Fibroblast of lung (primary cell): ENCODE measurements at regions not wholly inside any gene's neighbourhood (a gene's known extent, or its start where the extent isn't known, plus 50 kb on each side); places are given as distances from the start of the nearest gene placed in this dataset.
A peak's percentile ranks its signal among the peaks of the same experiment; 100 is the strongest.

Experiments
- DNase-seq, 2 donors: peaks; one replicate each; pipeline versions ENCODE4 v3.0.0 to v3.0.0-alpha.2; 2010; ENCODE audit warnings: low read depth in 2 of 2
- H2AFZ ChIP-seq: 2 replicates; pipeline ENCODE4 v1.5.1; 2012; ENCODE audit warnings: low read length, control low read depth, inconsistent platforms
- H3K27ac ChIP-seq: 2 replicates; pipeline ENCODE4 v1.5.1; 2011; ENCODE audit warnings: low read length, control low read depth; ENCODE audit not compliant: insufficient read depth
- H3K27me3 ChIP-seq: 2 replicates; pipeline ENCODE4 v1.5.1; 2011; ENCODE audit warnings: mild to moderate bottlenecking, low read length; ENCODE audit not compliant: control insufficient read depth, insufficient read depth
- H3K36me3 ChIP-seq: 2 replicates; pipeline ENCODE4 v1.5.1; 2011; ENCODE audit warnings: low read length; ENCODE audit not compliant: control insufficient read depth, insufficient read depth
- H3K4me1 ChIP-seq: 2 replicates; pipeline ENCODE4 v1.5.1; 2011; ENCODE audit warnings: low read length; ENCODE audit not compliant: control insufficient read depth, insufficient read depth; ENCODE audit errors: extremely low read depth
- H3K4me2 ChIP-seq: 2 replicates; pipeline ENCODE4 v1.5.1; 2011; ENCODE audit warnings: low read length, control low read depth; ENCODE audit not compliant: insufficient read depth; ENCODE audit errors: extremely low read depth
- H3K4me3 ChIP-seq, 4 experiments: fragments of 200-600 bp in 1 of 4; sonication (generic) in 1 of 4; replicated peaks in 1 of 4; 2 replicates each; pipeline ENCODE4 v1.5.1; 2011 to 2016; ENCODE audit warnings: low read length in 4 of 4, low read depth in 3 of 4, mild to moderate bottlenecking in 3 of 4, control low read depth in 2 of 4, inconsistent platforms in 1 of 4, mixed read lengths in 1 of 4; ENCODE audit not compliant: insufficient read depth in 1 of 4; ENCODE audit errors: control extremely low read depth in 1 of 4
- H3K79me2 ChIP-seq: 2 replicates; pipeline ENCODE4 v1.5.1; 2012; ENCODE audit warnings: mild to moderate bottlenecking, low read length, inconsistent platforms; ENCODE audit not compliant: control insufficient read depth, insufficient read depth
- H3K9ac ChIP-seq: 2 replicates; pipeline ENCODE4 v1.5.1; 2011; ENCODE audit warnings: mild to moderate bottlenecking, low read length, control low read depth; ENCODE audit not compliant: insufficient read depth
- H3K9me3 ChIP-seq: 2 replicates; pipeline ENCODE4 v1.5.1; 2012; ENCODE audit warnings: low read depth, low read length; ENCODE audit not compliant: control insufficient read depth, insufficient read depth
- H4K20me1 ChIP-seq: 2 replicates; pipeline ENCODE4 v1.5.1; 2011; ENCODE audit warnings: low read length; ENCODE audit not compliant: control insufficient read depth, insufficient read depth; ENCODE audit errors: extremely low read depth
- CTCF ChIP-seq, 2 donors: IDR thresholded peaks in 1 of 2; conservative IDR thresholded peaks in 1 of 2; 1 replicate in 1 of 2; 2 replicates in 1 of 2; pipeline ENCODE4 v1.5.1; 2011 to 2012; ENCODE audit warnings: low read length in 2 of 2, control low read depth in 1 of 2, inconsistent platforms in 1 of 2, low read depth in 1 of 2, mild to moderate bottlenecking in 1 of 2
- EZH2 ChIP-seq: IDR thresholded peaks from 2 replicates; pipeline ENCODE4 v1.5.1; 2012; ENCODE audit warnings: low read length, control low read depth, mild to moderate bottlenecking; ENCODE audit errors: missing control alignments

GRCh38 chr2:49236316-49236715 lies 82.0 kb upstream of the FSHR start:
- Histone ChIP-seq H3K9ac (no peak overlapping the region), H3K27me3 (no peaks in the 10 kb centered on the region), H3K27ac (no peak overlapping the region), H3K36me3 (no peaks in the 10 kb centered on the region), H3K4me3 (no peak overlapping the region), H4K20me1 (no peaks in the 10 kb centered on the region), H3K9me3 (no peaks in the 10 kb centered on the region), H3K79me2 (no peaks in the 10 kb centered on the region), H3K4me1 (no peaks in the 10 kb centered on the region), H2AFZ (no peak overlapping the region), H3K4me2 (no peak overlapping the region)
- TF ChIP-seq CTCF (conservative IDR thresholded peaks at IDR 0.05 in 1 of 2, IDR thresholded peaks at IDR 0.05 in 1 of 2; ENCODE audit: low read depth in 1 of 2, low read length in 2 of 2) (no peak), EZH2 (no peak)
- DNase-seq: no peak

GRCh38 chr2:49226360-49226759 lies 72.0 kb upstream of the FSHR start:
- H3K4me3 ChIP-seq: no peak overlapping the region
- H3K79me2 ChIP-seq: no peaks in the 10 kb centered on the region
- no peak overlapping the region for H3K27ac ChIP-seq
- TF ChIP-seq EZH2 (no peak), CTCF (conservative IDR thresholded peaks at IDR 0.05 in 1 of 2, IDR thresholded peaks at IDR 0.05 in 1 of 2; ENCODE audit: low read depth in 1 of 2, low read length in 2 of 2) (no peak)
- H3K9me3 ChIP-seq: no peaks in the 10 kb centered on the region
- no peaks in the 10 kb centered on the region for H4K20me1 ChIP-seq
- H3K36me3 ChIP-seq: no peaks in the 10 kb centered on the region
- H3K27me3 ChIP-seq: no peaks in the 10 kb centered on the region
- H3K4me2 ChIP-seq: no peak overlapping the region
- no peak overlapping the region for H2AFZ ChIP-seq
- DNase-seq: no peak
- no peak overlapping the region for H3K9ac ChIP-seq
- no peaks in the 10 kb centered on the region for H3K4me1 ChIP-seq

- Histone ChIP-seq H4K20me1 (no peaks in the 10 kb centered on the region), H3K9ac (no peak overlapping the region), H3K4me3 (no peak overlapping the region), H3K36me3 (no peaks in the 10 kb centered on the region), H3K27me3 (no peaks in the 10 kb centered on the region), H3K9me3 (no peaks in the 10 kb centered on the region), H3K4me2 (no peak overlapping the region), H3K4me1 (no peaks in the 10 kb centered on the region), H3K79me2 (no peaks in the 10 kb centered on the region), H3K27ac (no peak overlapping the region), H2AFZ (no peak overlapping the region)
- peak in 1 of 2 donors; percentile 62 for DNase-seq
- TF ChIP-seq EZH2: no peak
- TF ChIP-seq CTCF (conservative IDR thresholded peaks at IDR 0.05 in 1 of 2, IDR thresholded peaks at IDR 0.05 in 1 of 2; ENCODE audit: low read depth in 1 of 2, low read length in 2 of 2): no peak
Observed at GRCh38 chr2:49225126-49225525, 70.8 kb upstream of the FSHR start.
